ENCODE measurements at regions not wholly inside any gene's neighbourhood (a gene's known extent, or its start where the extent isn't known, plus 50 kb on each side); places are given as distances from the start of the nearest gene placed in this dataset.
"Not testable (repeated sequence)": the region's sequence is repeated elsewhere in the genome, so short reads cannot be mapped to it uniquely, and the experiment has no call there.

DNA sequence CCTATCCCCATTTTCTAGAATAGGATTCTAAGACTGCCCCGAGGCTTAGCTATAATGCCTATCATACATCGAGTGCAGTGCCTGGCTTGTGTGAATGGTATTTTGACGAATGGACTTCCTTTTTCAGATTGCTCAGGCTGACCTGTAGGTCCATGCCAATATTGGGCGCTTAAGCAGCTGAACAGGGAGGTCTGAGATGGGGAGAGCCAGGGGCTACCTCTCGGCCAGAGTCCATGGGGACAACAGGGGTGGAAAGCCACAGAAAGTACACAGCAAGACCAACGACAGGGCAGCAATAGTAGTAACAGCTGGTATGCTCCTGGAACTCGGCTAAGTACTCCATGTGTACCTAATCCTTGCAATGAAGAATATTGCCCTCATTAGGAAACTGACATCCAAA, 91.7 kb upstream of the WSCD1 start:
- no peak for DNase-seq

DNA sequence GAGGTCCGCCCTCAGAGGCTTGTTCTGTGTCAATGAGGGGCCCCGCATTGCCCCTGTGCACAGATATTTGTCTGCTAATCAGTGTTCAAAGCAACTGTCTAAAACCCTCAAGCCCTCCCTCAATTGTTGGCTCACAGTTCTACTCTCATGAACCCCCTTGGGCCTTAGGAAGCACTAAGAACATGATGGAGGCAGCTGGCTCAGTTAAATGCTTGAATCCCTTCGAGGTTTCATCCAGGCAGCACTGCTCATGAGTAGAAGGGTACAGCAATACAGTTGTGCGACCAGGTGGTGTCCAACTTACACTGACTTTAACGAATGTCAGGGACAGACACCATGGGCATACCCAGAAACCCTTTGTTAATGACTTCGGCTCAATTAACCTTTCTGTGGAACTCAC, 89.2 kb upstream of the WSCD1 start:
- no peak for DNase-seq

DNA sequence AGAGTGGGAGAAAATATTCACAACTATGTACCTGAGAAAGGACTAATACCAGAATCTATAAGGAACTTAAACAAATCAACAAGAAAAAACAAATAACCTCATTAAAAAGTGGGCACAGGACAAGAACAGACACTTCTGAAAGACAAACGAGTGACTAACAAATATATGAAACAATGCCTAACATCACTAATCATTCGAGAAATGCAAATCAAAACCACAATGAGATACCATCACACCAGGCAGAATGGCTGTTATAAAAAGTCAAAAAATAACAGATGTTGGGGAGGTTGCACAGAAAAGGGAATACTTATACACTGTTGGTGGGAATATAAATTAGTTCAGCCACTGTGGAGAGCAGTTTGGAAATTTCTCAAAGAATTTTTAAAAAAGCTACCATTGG, 83.5 kb upstream of the WSCD1 start:
- no peak for DNase-seq

DNA sequence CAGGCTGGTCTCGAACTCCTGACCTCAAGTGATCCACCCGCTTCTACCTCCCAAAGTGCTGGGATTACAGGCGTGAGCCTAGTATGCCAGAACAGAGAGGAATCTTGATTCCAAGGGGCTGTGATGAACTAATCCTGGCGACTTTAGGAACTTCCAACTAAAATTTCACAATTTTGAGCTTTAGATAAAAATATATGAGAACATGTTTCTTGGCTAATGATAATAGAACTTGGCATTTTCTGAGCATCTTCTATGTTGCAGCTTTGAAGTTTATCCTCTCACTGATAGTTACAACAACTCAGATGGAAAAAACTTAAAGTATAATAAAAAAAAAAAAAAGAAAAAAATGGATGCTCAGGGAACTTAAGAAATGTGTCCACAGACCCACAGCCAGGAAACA, 69.8 kb upstream of the WSCD1 start:
- no peak for DNase-seq

DNA sequence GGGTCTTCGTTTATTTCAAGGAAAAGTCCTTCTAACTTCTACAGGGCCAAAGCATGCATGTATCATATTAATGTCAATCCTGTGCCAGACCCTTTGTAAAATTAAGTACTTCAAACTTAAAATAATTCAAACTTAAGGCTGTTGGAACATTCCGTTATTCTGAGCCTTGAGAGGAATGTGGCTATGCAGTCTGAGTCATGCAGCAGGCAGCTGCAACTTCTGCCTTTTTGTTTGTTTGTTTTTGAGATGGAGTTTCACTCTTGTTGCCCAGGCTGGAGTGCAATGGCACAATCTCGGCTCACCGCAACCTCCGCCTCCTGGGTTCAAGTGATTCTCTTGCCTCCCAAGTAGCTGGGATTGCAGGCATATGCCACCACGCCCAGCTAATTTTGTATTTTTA, 67.0 kb upstream of the WSCD1 start:
- not testable (repeated sequence) for DNase-seq

DNA sequence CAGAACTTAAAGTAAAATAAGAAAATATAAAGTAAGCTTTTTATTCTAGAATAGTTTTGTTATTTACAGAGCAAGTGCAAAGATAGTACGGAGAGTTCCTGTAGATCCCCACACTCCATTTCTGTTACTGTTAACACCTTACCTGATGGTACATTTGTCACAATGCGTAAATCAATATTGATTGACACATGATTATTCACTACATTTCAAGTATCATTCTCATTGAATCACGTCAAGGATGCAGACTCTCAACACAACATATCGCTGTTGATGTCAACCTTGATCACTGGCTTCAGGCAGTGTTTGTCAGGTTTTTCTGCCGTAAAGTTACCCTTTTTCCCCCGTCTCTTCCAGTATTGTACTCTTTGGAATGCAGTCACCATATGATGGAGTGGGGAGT, 64.2 kb upstream of the WSCD1 start:
- DNase-seq = no peak

DNA sequence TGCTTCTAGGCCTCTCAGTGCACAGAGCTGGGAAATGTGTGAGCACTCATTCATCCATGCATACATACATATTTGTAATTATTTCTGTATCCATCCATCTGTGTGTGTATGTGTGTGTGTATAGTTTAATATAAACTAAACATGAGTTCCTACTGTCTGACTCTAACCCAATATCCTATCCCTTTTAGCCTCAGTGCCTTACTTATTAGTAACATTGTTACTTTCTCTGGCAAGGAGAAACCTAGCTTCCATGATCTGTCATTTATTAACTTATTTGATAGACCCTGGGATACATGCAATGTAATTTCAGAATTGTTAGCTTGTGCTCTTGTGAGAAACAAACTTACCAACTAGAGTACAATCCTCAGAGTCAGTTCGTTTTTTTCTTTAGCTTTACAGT, 59.0 kb upstream of the WSCD1 start:
- DNase-seq = no peak

DNA sequence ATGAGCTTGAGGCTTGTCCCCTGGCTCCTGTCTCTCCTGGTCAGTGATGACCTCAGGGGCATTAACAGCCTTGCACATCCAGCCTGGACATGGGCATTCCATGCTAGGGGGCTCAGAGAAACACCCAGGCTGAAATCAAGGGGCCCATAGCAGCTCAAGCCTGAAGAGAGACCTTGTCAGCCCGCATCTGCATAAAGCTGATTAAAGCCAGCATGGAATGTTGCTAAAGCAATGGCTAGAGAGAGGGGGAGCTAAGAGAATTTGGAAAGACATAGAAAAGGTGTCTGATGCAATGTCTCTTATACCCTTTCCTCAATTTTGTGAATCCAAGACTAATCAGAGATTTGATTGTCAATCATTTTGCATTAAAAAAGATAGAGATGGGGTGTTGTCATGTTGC, 51.4 kb upstream of the WSCD1 start:
- DNase-seq = no peak

DNA sequence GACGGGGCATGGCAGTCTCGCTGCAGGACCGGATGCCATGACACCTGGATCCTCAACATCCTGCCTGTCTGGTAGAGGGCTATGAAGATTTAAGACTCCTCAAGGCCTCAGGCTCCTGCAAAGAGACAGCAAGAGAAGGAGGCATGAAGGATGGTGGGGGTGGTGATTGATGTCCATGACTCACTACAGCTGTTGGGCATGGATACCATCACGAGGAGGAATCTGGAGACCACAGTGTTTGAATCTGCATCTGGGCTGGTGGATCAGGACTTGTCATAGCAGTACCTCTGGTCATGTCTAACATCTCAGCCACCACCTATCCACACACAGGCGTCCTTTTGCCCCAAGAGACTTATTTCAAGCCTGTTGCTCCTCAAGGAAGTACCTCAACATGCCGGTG, 50.2 kb upstream of the WSCD1 start:
- DNase-seq = no peak

DNA sequence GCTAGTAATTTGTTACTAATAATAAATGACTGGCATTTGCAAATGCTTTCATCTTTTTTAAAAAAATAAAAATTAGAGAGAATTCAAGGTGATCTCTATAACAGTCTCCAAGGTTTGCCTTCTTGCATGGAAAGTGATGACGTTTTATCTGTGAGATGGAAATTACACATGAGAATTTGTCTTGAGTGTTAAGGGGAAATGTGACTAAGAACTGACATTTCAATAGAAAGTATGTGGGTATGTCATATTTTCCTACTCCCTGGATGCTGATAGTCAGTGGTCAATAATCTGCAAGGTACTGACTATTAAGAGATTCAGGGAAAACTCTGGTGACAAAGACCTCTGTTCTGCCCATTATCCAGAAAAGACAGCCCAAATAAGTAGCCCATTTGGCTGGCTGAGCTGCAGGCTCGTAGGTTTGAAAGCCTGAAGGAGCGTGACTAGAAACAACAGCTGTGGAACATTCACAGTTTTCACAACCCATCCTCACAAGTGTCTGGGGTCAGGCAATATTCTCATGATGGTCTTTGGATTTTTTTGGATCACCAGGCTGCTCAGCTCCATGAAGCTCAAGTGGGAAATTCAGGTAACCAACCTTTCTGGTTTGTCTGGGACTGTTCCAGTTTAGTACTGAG, 49.7 kb upstream of the WSCD1 start:
- no peak for DNase-seq
